ENCODE measurements at regions not wholly inside any gene's neighbourhood (a gene's known extent, or its start where the extent isn't known, plus 50 kb on each side); places are given as distances from the start of the nearest gene placed in this dataset.
"Not testable (repeated sequence)": the region's sequence is repeated elsewhere in the genome, so short reads cannot be mapped to it uniquely, and the experiment has no call there.

DNA sequence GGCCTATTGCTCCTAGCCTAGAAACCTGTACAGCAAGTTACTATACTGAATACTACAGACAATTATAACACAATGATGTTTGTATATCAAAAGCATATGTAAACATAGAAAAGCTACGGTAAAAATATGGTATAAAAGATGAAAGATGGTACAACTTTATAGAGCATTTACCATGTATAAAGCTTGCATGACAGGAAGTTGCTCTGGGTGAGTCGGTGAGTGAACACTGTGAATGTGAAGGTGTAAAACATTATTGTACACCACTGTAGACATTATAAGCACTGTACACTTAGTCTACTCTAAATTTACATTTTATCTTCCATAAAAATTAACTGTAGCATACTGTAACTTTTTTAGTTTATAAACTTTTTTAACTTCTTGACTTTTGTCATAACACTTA, 674.3 kb upstream of the ZWINT start:
- no peak for DNase-seq (ENCODE audit: low read depth in 2 of 2, low spot score in 1 of 2)

GRCh38 chr10:57032301-57032700, 671.2 kb upstream of the ZWINT start:
- not testable (repeated sequence) for DNase-seq (ENCODE audit: low read depth in 2 of 2, low spot score in 1 of 2)

DNA sequence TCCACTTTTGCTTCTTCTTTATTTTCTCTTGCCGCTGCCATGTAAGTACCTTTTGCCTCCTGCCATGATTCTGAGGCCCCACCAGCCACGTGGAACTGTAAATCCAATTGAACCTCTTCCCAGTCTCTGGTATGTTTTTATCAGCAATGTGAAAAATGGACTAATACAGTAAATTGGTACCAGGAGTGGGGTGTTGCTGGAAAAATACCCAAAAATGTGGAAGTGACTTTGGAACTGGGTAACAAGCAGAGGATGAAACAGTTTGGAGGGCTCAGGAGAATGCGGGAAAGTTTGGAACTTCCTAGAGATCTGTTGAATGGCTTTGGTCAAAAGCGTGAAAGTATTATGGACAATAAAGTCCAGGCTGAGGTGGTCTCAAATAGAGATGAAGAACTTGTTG, 670.3 kb upstream of the ZWINT start:
- DNase-seq (ENCODE audit: low read depth in 2 of 2, low spot score in 1 of 2): no peak

GRCh38 chr10:57026307-57026706, 665.2 kb upstream of the ZWINT start:
- DNase-seq (ENCODE audit: low read depth in 2 of 2, low spot score in 1 of 2): no peak

DNA sequence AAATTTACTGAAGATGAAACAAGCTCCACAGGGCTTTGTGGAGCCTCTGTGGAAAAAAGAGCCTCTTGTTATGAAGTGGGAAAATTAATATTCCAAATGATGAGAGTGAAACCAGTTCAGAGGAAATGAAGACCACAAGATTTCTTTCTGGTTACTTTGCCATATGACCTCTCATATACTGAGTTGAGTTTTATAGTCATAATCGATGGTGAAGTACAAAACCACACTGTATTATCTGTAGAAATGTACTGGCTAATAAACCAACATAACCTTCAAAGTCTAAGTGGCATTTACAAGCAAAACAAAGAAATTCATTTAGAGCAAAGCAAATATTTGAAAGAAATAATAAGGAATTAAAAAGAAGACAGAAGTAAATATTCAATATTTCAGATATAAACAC, 662.6 kb upstream of the ZWINT start:
- no peak for DNase-seq (ENCODE audit: low read depth in 2 of 2, low spot score in 1 of 2)

GRCh38 chr10:57018452-57018851, 657.4 kb upstream of the ZWINT start:
- DNase-seq (ENCODE audit: low read depth in 2 of 2, low spot score in 1 of 2): no peak

GRCh38 chr10:57017356-57018037, 656.4 kb upstream of the ZWINT start:
- no peak for DNase-seq (ENCODE audit: low read depth in 2 of 2, low spot score in 1 of 2)

GRCh38 chr10:57015595-57016318, 654.7 kb upstream of the ZWINT start:
- no peak for DNase-seq (ENCODE audit: low read depth in 2 of 2, low spot score in 1 of 2)

GRCh38 chr10:57015187-57015586, 654.1 kb upstream of the ZWINT start:
- no peak for DNase-seq (ENCODE audit: low read depth in 2 of 2, low spot score in 1 of 2)

DNA sequence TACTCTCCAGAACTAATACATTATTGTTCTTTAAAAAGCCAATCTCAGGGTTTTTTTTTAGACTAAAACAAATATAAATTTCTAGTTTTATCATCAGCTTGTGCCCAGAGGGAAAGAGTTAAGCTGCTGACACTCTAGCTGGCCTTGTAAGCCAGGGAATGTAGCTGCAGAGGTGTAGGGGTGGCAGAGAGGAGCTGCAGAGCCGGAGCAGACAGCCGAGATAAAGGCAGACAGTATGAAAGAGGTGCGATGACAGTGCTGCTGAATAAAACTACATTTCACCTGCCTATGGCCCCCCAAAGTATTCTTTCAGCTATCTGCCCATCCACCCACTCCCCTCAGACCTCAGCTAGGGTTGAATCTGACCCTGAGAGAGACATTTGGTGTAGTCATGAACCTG, 653.7 kb upstream of the ZWINT start:
- DNase-seq (ENCODE audit: low read depth in 2 of 2, low spot score in 1 of 2): no peak

- DNase-seq (ENCODE audit: low read depth in 2 of 2, low spot score in 1 of 2): no peak
These were observed 647.1 kb upstream of the ZWINT start for GRCh38 chr10:57008189-57008588.

DNA sequence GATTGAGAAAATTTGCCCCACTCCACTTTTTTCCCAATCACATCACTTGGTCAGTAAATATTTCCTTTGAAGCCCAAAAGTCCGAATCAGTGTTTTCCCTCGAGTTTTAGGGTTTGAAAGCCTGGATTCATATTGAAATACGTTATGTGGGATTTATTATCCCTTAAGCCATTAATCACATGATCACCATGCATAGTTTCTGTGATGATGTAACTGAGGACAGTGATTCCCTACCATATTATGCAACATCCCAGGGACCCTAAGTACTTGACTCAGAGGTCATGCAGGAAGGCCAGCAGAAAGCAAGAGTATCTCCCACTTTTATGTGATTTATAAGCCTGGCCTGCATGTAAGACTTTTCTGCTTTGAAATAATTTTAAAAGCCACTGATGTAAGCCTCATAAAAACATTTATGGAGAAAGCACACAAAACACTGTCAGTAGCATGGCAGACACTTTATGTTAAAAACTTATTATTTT, 630.6 kb upstream of the ZWINT start:
- DNase-seq (ENCODE audit: low read depth in 2 of 2, low spot score in 1 of 2): no peak

DNA sequence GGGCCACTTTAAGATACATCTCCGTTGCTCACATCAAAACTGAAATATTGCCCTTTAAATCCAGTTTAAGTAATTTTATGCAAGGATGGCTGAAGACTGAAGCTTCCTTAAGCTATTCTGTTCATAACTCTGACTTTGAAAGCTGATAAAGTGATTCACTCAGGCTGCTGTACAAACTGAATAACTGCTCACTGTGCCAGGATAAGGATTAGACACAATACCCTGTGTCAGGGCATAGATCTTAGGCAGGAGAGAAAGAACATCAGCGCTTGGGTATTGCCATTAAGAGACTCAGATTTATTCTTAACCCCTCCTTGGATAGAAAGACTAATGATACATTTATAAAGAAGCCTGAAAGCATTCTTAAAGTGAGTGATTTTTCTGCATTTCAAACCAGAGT, 614.5 kb upstream of the ZWINT start:
- no peak for DNase-seq (ENCODE audit: low read depth in 2 of 2, low spot score in 1 of 2)

DNA sequence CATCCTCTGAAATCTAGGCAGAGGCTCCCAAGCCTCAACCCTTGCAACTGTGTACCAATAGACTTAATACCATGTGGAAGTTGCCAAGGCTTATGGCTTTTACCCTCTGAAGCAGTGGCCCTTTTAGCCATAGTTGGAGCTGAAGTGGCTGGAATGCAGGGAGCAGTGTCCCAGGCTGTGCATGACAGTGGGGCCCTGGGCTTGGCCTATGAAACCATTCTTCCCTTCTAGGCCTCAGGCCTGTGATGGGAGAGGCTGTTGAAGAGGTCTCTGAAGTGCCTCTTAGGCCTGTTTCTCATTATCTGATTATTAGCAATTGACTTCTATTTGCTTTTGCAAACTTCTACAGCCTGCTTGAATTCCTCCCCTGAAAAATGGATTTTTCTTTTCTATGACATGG, 612.7 kb upstream of the ZWINT start:
- no peak for DNase-seq (ENCODE audit: low read depth in 2 of 2, low spot score in 1 of 2)

DNA sequence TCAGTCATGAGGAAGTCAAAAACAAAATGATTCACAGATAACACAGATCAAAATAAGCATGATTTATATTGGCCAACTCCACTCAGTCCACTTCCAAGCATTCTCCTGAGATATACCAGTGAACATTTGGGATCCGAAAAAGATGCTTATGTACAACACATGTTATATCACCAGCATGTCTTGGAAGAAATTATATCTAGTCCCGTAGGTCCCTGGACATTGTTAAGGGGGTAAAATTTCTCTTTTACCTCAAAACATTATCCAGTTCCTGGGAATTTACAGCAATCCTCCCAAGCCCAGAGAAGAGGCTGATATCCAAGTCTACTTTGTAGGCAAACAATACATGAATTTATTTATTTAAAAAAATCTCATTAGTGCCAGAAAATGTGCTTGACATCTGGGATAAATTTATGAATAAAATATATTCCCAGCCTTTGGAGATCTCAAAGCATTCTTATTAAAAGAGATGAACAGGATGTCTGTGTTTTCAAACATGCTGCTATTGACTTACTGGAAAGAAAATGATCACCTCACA, 582.2 kb upstream of the ZWINT start:
- DNase-seq (ENCODE audit: low read depth in 2 of 2, low spot score in 1 of 2): no peak

- DNase-seq (ENCODE audit: low read depth in 2 of 2, low spot score in 1 of 2): no peak
These were observed 573.5 kb upstream of the ZWINT start for GRCh38 chr10:56934515-56934914.

DNA sequence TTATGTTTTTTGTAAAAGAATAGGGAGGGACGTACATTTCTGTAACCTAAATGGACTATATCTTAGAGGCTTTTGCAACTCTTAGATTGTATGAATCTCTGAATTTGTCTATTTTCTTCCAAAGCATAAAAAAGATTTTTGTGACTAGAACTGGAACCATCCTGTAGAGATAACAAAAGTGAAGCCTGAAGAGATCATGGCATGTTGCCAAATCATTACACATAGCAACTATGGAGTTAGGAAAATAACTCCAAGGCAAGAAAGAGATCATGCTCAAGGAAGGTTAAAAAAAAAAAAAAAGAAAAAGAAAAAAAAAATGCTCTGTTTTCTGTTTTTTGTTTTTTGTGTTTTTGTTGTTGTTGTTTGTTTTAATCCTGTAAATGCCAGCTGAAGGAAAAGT, 567.7 kb upstream of the ZWINT start:
- DNase-seq (ENCODE audit: low read depth in 2 of 2, low spot score in 1 of 2): no peak

DNA sequence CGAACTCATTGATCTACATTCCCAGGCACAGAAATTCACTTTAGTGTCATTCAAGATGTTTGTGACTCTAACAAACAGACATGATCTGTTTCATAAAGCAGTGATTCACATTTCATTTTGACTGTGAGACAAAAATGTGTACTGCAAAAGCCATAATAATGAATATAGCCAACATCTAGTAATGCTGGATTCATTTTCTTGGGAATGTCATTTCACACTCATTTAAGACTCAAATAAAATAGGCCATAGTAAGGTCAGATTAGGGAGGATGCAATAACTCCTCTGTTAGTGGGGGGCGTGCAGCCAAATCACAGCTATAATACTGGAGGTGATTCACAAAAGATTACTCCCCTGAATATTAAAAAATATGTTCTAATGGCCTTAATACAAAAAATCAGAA, 566.6 kb upstream of the ZWINT start:
- DNase-seq (ENCODE audit: low read depth in 2 of 2, low spot score in 1 of 2): no peak

DNA sequence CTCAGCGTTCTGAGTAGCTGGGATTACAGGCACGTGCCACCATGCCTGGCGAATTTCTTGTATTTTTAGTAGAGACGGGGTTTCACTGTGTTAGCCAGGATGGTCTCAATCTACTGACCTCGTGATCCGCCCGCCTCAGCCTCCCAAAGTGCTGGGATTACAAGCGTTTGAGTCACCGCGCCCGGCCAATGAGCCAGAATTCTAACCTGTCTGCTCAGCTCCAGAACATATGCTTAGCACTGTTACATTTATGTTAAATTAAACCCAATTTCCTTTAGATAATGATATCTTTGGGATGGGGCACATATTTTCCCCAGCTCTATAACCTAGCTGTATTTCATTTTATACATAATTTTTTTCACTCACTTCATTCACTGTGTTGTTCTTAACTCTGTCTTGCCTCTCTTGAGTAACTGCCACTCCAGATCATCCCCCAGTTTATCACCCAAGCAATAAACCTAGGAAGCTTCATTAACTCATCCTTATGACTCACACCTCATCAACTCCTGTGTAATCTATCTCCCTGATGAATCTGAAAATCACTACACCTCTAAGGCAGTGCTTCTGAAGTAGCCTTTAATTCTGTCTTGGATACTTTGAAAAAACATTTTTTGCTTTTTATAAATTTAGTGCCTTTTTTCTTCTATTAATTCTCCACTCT, 559.7 kb upstream of the ZWINT start:
- no peak for DNase-seq (ENCODE audit: low read depth in 2 of 2, low spot score in 1 of 2)

DNA sequence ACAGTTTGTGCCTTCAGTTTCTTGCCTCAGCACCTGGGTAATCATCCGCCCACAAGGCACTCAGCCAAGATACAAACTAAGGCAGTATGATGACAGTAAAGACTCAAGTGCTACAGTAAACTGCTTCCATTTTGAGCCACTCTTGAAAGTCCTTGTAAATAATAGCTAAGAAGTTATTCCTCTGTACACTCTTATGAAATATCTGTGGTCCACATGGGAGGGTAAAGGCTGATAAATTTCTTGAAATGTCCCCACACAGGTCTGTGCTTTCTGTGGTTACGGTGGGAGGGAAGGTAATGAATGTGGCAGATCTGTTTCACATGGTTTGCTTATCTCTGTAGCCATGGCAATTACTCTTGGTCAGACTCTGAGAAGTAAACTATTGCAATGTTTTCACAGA, 551.0 kb upstream of the ZWINT start:
- DNase-seq (ENCODE audit: low read depth in 2 of 2, low spot score in 1 of 2): no peak

GRCh38 chr10:56905051-56905450, 544.0 kb upstream of the ZWINT start:
- DNase-seq (ENCODE audit: low read depth in 2 of 2, low spot score in 1 of 2): no peak

GRCh38 chr10:56902554-56902953, 541.5 kb upstream of the ZWINT start:
- DNase-seq (ENCODE audit: low read depth in 2 of 2, low spot score in 1 of 2): no peak

Measured in stimulated activated CD8-positive, alpha-beta memory T cell treated with anti-CD3 and anti-CD28 coated beads, Interleukin-4, amount 100 ng/mL, for 4 hours (primary cell).